Suprapubic skin (tissue), 4 donors: ENCODE measurements at regions not wholly inside any gene's neighbourhood (a gene's known extent, or its start where the extent isn't known, plus 50 kb on each side); places are given as distances from the start of the nearest gene placed in this dataset.

Experiments used
- DNase-seq, 2 donors: peaks; one replicate each; pipeline ENCODE4 v3.0.0-alpha.2; 2019; ENCODE audit warnings: low spot score in 2 of 2
- H3K27ac ChIP-seq: fragments of 200-600 bp; sonication (generic); one replicate; pipeline ENCODE4 v1.5.1; 2019
- H3K27me3 ChIP-seq: fragments of 200-600 bp; sonication (generic); one replicate; pipeline ENCODE4 v1.5.1; 2019
- H3K36me3 ChIP-seq: fragments of 200-600 bp; sonication (generic); one replicate; pipeline ENCODE4 v1.5.1; 2019
- H3K4me1 ChIP-seq: fragments of 200-600 bp; sonication (generic); one replicate; pipeline ENCODE4 v1.5.1; 2019
- H3K4me3 ChIP-seq: fragments of 200-600 bp; sonication (generic); one replicate; pipeline ENCODE4 v1.5.1; 2019; ENCODE audit warnings: mild to moderate bottlenecking
- H3K9me3 ChIP-seq: fragments of 200-600 bp; sonication (generic); one replicate; pipeline ENCODE4 v1.5.1; 2019
- EP300 ChIP-seq: sonication (generic); formaldehyde crosslinking; IDR thresholded peaks from one replicate; pipeline ENCODE4 v1.6.1; 2017; ENCODE audit warnings: antibody characterized with exemption
- POLR2A ChIP-seq, 2 donors: fragments of 450-650 bp; IDR thresholded peaks; one replicate each; pipeline ENCODE4 v1.6.1; 2017; ENCODE audit warnings: antibody characterized with exemption in 2 of 2, mild to moderate bottlenecking in 2 of 2, moderate library complexity in 2 of 2
- POLR2AphosphoS5 ChIP-seq, 3 donors: sonication (generic); formaldehyde crosslinking; IDR thresholded peaks; one replicate each; pipeline ENCODE4 v1.6.1; 2017; ENCODE audit warnings: antibody characterized with exemption in 3 of 3
- WGBS: methylation state at CpG from one replicate; pipeline ENCODE4 v1.1.5; 2018; 5-methylcytosine and 5-hydroxymethylcytosine counted together
- TF ChIP-seq, protein P1 (sequence below), 2 donors: fragments of 200-600 bp in 1 of 2; fragments of 450-650 bp in 1 of 2; sonication (generic) in 1 of 2; IDR thresholded peaks; one replicate each; pipeline ENCODE4 v1.5.1; 2016 to 2019; ENCODE audit warnings: antibody characterized with exemption in 2 of 2, mild to moderate bottlenecking in 1 of 2, moderate library complexity in 1 of 2

DNA sequence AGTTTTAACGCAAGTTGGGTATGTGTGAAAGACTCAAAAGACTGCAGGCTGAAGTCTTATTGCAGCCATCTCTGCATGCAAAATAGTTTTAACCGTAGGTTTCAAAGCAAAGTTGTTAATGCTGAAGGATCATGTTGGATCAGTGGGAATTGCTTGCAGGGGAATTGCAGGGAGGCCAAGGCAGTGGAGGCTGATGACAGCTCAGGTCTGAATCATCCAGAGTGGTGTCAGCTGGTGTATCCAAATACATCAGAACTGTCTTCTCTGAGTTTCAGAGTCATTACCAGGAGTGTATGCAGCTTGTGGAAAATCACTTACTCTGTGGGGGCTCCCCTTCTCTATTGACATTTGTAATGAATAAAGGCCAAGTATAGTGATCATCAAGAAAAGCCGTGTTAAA is 435.7 kb downstream of the SH3GL2 start:
- H3K4me1 ChIP-seq = no peaks in the 10 kb centered on the region
- no peak for DNase-seq
- H3K27ac ChIP-seq = no peak overlapping the region
- no peaks in the 10 kb centered on the region for H3K27me3 ChIP-seq
- WGBS = 77% methylated on average over 3 of the region's 3 CpGs
- no peak overlapping the region for H3K4me3 ChIP-seq
- H3K9me3 ChIP-seq = peaks cover 5% of the 10 kb centered on the region
- no peak for TF ChIP-seq POLR2A (IDR thresholded peaks at IDR 0.05)
- no peak for TF ChIP-seq EP300
- TF ChIP-seq, protein P1, sequence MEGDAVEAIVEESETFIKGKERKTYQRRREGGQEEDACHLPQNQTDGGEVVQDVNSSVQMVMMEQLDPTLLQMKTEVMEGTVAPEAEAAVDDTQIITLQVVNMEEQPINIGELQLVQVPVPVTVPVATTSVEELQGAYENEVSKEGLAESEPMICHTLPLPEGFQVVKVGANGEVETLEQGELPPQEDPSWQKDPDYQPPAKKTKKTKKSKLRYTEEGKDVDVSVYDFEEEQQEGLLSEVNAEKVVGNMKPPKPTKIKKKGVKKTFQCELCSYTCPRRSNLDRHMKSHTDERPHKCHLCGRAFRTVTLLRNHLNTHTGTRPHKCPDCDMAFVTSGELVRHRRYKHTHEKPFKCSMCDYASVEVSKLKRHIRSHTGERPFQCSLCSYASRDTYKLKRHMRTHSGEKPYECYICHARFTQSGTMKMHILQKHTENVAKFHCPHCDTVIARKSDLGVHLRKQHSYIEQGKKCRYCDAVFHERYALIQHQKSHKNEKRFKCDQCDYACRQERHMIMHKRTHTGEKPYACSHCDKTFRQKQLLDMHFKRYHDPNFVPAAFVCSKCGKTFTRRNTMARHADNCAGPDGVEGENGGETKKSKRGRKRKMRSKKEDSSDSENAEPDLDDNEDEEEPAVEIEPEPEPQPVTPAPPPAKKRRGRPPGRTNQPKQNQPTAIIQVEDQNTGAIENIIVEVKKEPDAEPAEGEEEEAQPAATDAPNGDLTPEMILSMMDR (IDR thresholded peaks at IDR 0.05) = no peak
- H3K36me3 ChIP-seq = no peaks in the 10 kb centered on the region

DNA sequence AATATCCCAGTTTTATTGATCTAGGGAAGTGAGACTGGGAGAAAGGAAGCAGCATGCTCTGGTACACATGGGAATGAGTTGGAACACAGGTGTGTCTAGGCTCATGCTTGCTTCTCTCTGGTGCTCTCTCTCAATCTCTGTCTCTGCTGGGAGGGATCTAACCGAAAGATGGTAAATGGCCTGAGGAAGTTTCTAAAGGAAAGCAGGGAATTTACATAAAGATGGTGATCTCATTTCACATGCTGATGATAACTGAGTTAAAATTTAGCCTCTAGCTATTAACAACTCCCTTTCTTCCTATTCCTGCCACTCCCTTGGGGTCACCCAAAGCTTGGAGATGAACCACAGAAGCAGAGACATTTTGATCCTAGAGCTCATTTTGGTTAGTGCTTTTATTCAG is 436.2 kb downstream of the SH3GL2 start:
- H3K27ac ChIP-seq = no peak overlapping the region
- H3K27me3 ChIP-seq = no peaks in the 10 kb centered on the region
- H3K9me3 ChIP-seq = peaks cover 5% of the 10 kb centered on the region
- 61% methylated on average over 1 of the region's 1 CpG for WGBS
- TF ChIP-seq POLR2AphosphoS5 (IDR thresholded peaks at IDR 0.05) (no peak), POLR2A (IDR thresholded peaks at IDR 0.05) (no peak), EP300 (no peak)
- TF ChIP-seq, protein P1 (IDR thresholded peaks at IDR 0.05) = no peak
- no peak overlapping the region for H3K4me3 ChIP-seq
- no peak for DNase-seq
- H3K4me1 ChIP-seq = no peaks in the 10 kb centered on the region
- H3K36me3 ChIP-seq = no peaks in the 10 kb centered on the region

DNA sequence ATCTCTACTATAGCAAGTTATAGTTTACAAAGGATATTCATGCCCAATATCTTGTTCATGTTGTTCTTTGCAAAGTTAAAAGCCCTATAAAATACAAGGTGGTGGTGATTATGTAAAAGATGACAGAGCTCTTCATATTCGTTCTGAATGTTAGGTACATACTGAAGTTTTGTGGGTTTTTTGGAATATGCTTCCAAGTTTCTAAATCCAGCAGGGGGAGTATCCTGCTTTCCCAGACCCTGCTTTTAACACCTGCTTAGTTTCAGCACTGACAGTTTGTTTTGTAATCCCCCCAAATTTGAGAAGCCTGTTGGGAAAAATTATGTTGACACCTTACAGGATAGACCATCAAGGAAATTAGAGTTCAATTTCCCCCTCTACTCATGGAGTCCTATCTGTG is 438.3 kb downstream of the SH3GL2 start:
- no peaks in the 10 kb centered on the region for H3K36me3 ChIP-seq
- H3K4me3 ChIP-seq = no peak overlapping the region
- TF ChIP-seq EP300 (no peak), POLR2AphosphoS5 (IDR thresholded peaks at IDR 0.05) (no peak), POLR2A (IDR thresholded peaks at IDR 0.05) (no peak)
- TF ChIP-seq, protein P1 (IDR thresholded peaks at IDR 0.05) = no peak
- no peaks in the 10 kb centered on the region for H3K4me1 ChIP-seq
- no peaks in the 10 kb centered on the region for H3K27me3 ChIP-seq
- H3K9me3 ChIP-seq = peaks cover 5% of the 10 kb centered on the region
- no peak overlapping the region for H3K27ac ChIP-seq
- 48% methylated on average over 1 of the region's 1 CpG for WGBS
- DNase-seq = no peak

DNA sequence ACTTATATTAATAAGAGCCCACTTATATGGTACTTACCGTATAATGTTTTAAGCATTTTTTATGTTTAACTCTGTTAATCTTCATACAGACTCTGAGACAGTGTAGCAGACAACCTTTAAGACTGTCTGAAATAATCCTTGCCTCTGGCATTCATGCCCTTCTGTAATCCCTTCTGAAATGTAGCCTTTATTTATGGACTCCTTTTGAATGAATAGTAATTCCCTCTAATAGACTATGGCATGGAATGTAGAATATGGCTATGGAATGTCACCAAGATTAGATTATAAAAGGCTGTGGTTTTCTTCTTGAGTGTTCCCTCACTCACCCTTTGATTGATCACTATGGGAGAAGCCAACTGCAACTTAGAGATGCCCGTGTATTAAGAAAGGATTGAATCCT is 439.4 kb downstream of the SH3GL2 start:
- Histone ChIP-seq H3K36me3 (no peaks in the 10 kb centered on the region), H3K27ac (no peak overlapping the region), H3K4me1 (no peaks in the 10 kb centered on the region), H3K4me3 (no peak overlapping the region), H3K9me3 (peaks cover 5% of the 10 kb centered on the region), H3K27me3 (no peaks in the 10 kb centered on the region)
- DNase-seq = no peak
- no peak for TF ChIP-seq POLR2A (IDR thresholded peaks at IDR 0.05)
- TF ChIP-seq EP300 = no peak
- TF ChIP-seq, protein P1 (IDR thresholded peaks at IDR 0.05) = no peak
- TF ChIP-seq POLR2AphosphoS5 (IDR thresholded peaks at IDR 0.05) = no peak
- 86% methylated on average over 2 of the region's 2 CpGs for WGBS

DNA sequence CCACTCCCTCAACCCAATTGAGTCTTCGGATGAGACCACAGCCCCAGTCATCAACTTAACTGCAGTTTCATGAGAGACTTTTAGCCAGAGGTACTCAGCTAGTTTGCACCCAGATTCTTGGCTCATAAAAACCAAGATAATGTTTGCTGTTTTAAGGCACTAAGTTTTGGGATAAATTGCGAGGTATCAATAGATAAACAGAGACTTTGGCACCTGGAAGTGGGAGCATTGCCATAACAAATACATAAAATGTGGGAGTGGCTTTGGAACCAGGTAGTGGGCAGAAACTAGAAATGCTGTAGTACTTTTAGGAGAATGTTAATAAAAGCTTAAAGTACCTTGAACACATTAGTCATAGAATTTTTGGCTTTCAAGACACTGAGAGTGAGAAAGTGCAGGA is 439.8 kb downstream of the SH3GL2 start:
- no peaks in the 10 kb centered on the region for H3K4me1 ChIP-seq
- no peak for DNase-seq
- TF ChIP-seq EP300 (no peak), POLR2A (IDR thresholded peaks at IDR 0.05) (no peak), POLR2AphosphoS5 (IDR thresholded peaks at IDR 0.05) (no peak)
- TF ChIP-seq, protein P1 (IDR thresholded peaks at IDR 0.05) = no peak
- no peak overlapping the region for H3K27ac ChIP-seq
- H3K4me3 ChIP-seq = no peak overlapping the region
- peaks cover 5% of the 10 kb centered on the region for H3K9me3 ChIP-seq
- H3K27me3 ChIP-seq = no peaks in the 10 kb centered on the region
- H3K36me3 ChIP-seq = no peaks in the 10 kb centered on the region
- 82% methylated on average over 2 of the region's 2 CpGs for WGBS
